K562 (cell line): ENCODE measurements at regions not wholly inside any gene's neighbourhood (a gene's known extent, or its start where the extent isn't known, plus 50 kb on each side); places are given as distances from the start of the nearest gene placed in this dataset.
A peak's percentile ranks its signal among the peaks of the same experiment; 100 is the strongest.

Source experiments
- ATAC-seq: fragments of 200-7000 bp; cut with Tn5 transposase; 3 replicates; pipeline ENCODE4 v1.9.1; 2020; ENCODE audit warnings: moderate library complexity
- BruUV-seq: library from RNA; stranded (reverse); fragments of 400-500 nt; replicated peaks from 2 replicates; lab custom pipeline; 2021; lab: Mats Ljungman, UMichigan
- CTCF ChIA-PET: fragments of 300-600 bp; formaldehyde crosslinking; extraction: SDS; loops from one replicate; lab custom pipeline; 2021; ENCODE audit warnings: low intra/inter-chr PET ratio; lab: Yijun Ruan, JAX
- POLR2A ChIA-PET: fragments of 300-600, 350-650 bp; sonication (Branson Sonifier 250); formaldehyde crosslinking; extraction: SDS; loops from one replicate; lab custom pipeline; 2021; ENCODE audit warnings: antibody characterized with exemption, inconsistent platforms; lab: Yijun Ruan, JAX
- DNase-seq, 4 experiments: peaks; one replicate each; pipeline versions ENCODE4 v3.0.0 to v3.0.0-alpha.2; 2011 to 2018; ENCODE audit warnings: low spot score in 3 of 4, mixed read lengths in 3 of 4; ENCODE audit errors: extremely low read depth in 1 of 4
- FAIRE-seq: peaks from 2 replicates; lab custom pipeline; 2011; peaks lifted over from hg19 to GRCh38; lab: Jason Lieb, UNC
- H2AFZ ChIP-seq: 2 replicates; pipeline ENCODE4 v1.6.0; 2011; ENCODE audit warnings: low read depth, low read length, control low read depth, inconsistent platforms
- H3K27ac ChIP-seq: fragments of 200-600 bp; 3 replicates; pipeline ENCODE4 v1.8.0; 2011; ENCODE audit warnings: low read depth, mild to moderate bottlenecking, control low read depth, inconsistent platforms, low read length, moderate library complexity, mixed read lengths; ENCODE audit errors: extremely low read depth
- H3K27me3 ChIP-seq, 2 experiments: fragments of 300-600 bp in 1 of 2; 2 replicates in 1 of 2; 3 replicates in 1 of 2; pipeline versions ENCODE4 v1.6.0 to v1.8.0; 2011; ENCODE audit warnings: inconsistent platforms in 2 of 2, low read length in 2 of 2, mild to moderate bottlenecking in 1 of 2, mixed read lengths in 1 of 2, moderate library complexity in 1 of 2; ENCODE audit not compliant: control insufficient read depth in 2 of 2, insufficient read depth in 2 of 2
- H3K36me3 ChIP-seq: fragments of 300-600 bp; 3 replicates; pipeline ENCODE4 v1.8.0; 2011; ENCODE audit warnings: mild to moderate bottlenecking, low read length, inconsistent platforms; ENCODE audit not compliant: control insufficient read depth, insufficient read depth
- H3K4me1 ChIP-seq, 2 experiments: fragments of 200-600 bp in 1 of 2; replicated peaks in 1 of 2; 2 replicates in 1 of 2; 3 replicates in 1 of 2; pipeline versions ENCODE4 v1.5.1 to v1.8.0; 2011; ENCODE audit warnings: inconsistent platforms in 2 of 2, low read length in 2 of 2, mild to moderate bottlenecking in 1 of 2, mixed read lengths in 1 of 2, moderate library complexity in 1 of 2; ENCODE audit not compliant: control insufficient read depth in 2 of 2, insufficient read depth in 2 of 2
- H3K4me2 ChIP-seq: 2 replicates; pipeline ENCODE4 v1.6.1; 2011; ENCODE audit warnings: low read length, control low read depth, inconsistent platforms, mixed read lengths; ENCODE audit not compliant: insufficient read depth
- H3K4me3 ChIP-seq: fragments of 200-600 bp; sonication (generic), shearing (Covaris generic); 2 replicates; pipeline ENCODE4 v1.5.1; 2016; ENCODE audit warnings: control low read depth, inconsistent platforms
- H3K79me2 ChIP-seq: fragments of 200-600 bp; 3 replicates; pipeline ENCODE4 v1.8.0; 2011; ENCODE audit warnings: low read length, inconsistent platforms; ENCODE audit not compliant: control insufficient read depth, insufficient read depth
- H3K9ac ChIP-seq, 2 experiments: 2 replicates each; pipeline versions ENCODE4 v1.6.0 to v1.6.1; 2011; ENCODE audit warnings: low read depth in 2 of 2, low read length in 2 of 2, control low read depth in 1 of 2, inconsistent platforms in 1 of 2, mild to moderate bottlenecking in 1 of 2, mixed read lengths in 1 of 2; ENCODE audit not compliant: insufficient read depth in 1 of 2
- H3K9me1 ChIP-seq: one replicate; pipeline ENCODE4 v1.6.0; 2011; ENCODE audit warnings: inconsistent platforms, mild to moderate bottlenecking, low read length, moderate library complexity; ENCODE audit not compliant: control insufficient read depth, insufficient read depth
- H3K9me3 ChIP-seq: replicated peaks from 2 replicates; pipeline ENCODE4 v1.5.1; 2011; ENCODE audit warnings: low read depth, low read length, inconsistent platforms; ENCODE audit not compliant: control insufficient read depth, insufficient read depth
- H4K20me1 ChIP-seq: replicated peaks from 2 replicates; pipeline ENCODE4 v1.6.1; 2011; ENCODE audit warnings: low read length, inconsistent platforms, mixed read lengths; ENCODE audit not compliant: control insufficient read depth, insufficient read depth
- ARNT ChIP-seq, 2 experiments: fragments of 450-650 bp; IDR thresholded peaks; 2 replicates each; pipeline ENCODE4 v1.6.1; 2016; ENCODE audit warnings: mild to moderate bottlenecking in 1 of 2
- CHD4 ChIP-seq: fragments of 200-600 bp; sonication (generic); IDR thresholded peaks from 3 replicates; pipeline ENCODE4 v1.6.1; 2012; ENCODE audit warnings: low read depth, mild to moderate bottlenecking, mixed read lengths, low read length, inconsistent platforms; ENCODE audit not compliant: insufficient read depth, insufficient replicate concordance, poor library complexity, severe bottlenecking
- CREBBP ChIP-seq: IDR thresholded peaks from one replicate; pipeline ENCODE4 v1.6.1; 2012; ENCODE audit warnings: low read depth, mild to moderate bottlenecking, control low read depth, inconsistent platforms, low read length
- CSDE1 ChIP-seq, 2 experiments: fragments of 450-650 bp; IDR thresholded peaks; 2 replicates each; pipeline ENCODE4 v1.6.1; 2016; ENCODE audit warnings: mild to moderate bottlenecking in 1 of 2
- CTBP1 ChIP-seq: fragments of 450-650 bp; IDR thresholded peaks from 2 replicates; pipeline ENCODE4 v1.6.1; 2016; ENCODE audit warnings: borderline replicate concordance
- DDX20 ChIP-seq: fragments of 450-650 bp; IDR thresholded peaks from 2 replicates; pipeline ENCODE4 v1.6.1; 2016; ENCODE audit warnings: missing genetic modification characterization, low read depth, mild to moderate bottlenecking, missing compliant biosample characterization, moderate library complexity
- ELF4 ChIP-seq: fragments of 450-650 bp; formaldehyde crosslinking; IDR thresholded peaks from 2 replicates; pipeline ENCODE4 v1.4.0; 2022; ENCODE audit warnings: missing genetic modification characterization
- ID3 ChIP-seq, 2 experiments: fragments of 250-450 bp in 1 of 2; fragments of 450-650 bp in 1 of 2; sonication (Bioruptor Pico) in 1 of 2; IDR thresholded peaks; 2 replicates each; pipeline versions ENCODE4 v1.6.1 to v1.8.0; 2016 to 2021; ENCODE audit warnings: mild to moderate bottlenecking in 2 of 2, moderate library complexity in 2 of 2, missing compliant biosample characterization in 1 of 2, missing genetic modification characterization in 1 of 2
- ILK ChIP-seq: fragments of 450-650 bp; IDR thresholded peaks from 2 replicates; pipeline ENCODE4 v1.6.1; 2016; ENCODE audit warnings: missing genetic modification characterization, low read depth, mild to moderate bottlenecking, missing compliant biosample characterization, moderate library complexity, borderline replicate concordance
- LCOR ChIP-seq: sonication (generic); formaldehyde crosslinking; IDR thresholded peaks from 2 replicates; pipeline ENCODE4 v1.8.0; 2022; ENCODE audit warnings: mild to moderate bottlenecking, missing genetic modification reagents
- MEF2A ChIP-seq: IDR thresholded peaks from 2 replicates; pipeline ENCODE4 v1.6.1; 2011; ENCODE audit warnings: low read depth, mild to moderate bottlenecking, low read length, moderate library complexity; ENCODE audit not compliant: control insufficient read depth
- MYBL2 ChIP-seq, 2 experiments: fragments of 450-650 bp in 1 of 2; sonication (generic) in 1 of 2; formaldehyde crosslinking in 1 of 2; IDR thresholded peaks; 2 replicates each; pipeline versions ENCODE4 v1.6.1 to v1.8.1; 2017 to 2022; ENCODE audit warnings: borderline replicate concordance in 1 of 2, inconsistent platforms in 1 of 2, low read depth in 1 of 2, mild to moderate bottlenecking in 1 of 2, missing genetic modification reagents in 1 of 2, moderate library complexity in 1 of 2
- NR3C1 ChIP-seq: sonication (generic); formaldehyde crosslinking; IDR thresholded peaks from 2 replicates; pipeline ENCODE4 v1.8.1; 2022; ENCODE audit warnings: missing genetic modification reagents
- PTTG1 ChIP-seq: fragments of 450-650 bp; IDR thresholded peaks from 2 replicates; pipeline ENCODE4 v1.6.1; 2016; ENCODE audit warnings: low read depth, mild to moderate bottlenecking, missing genetic modification characterization, missing compliant biosample characterization
- PYGO2 ChIP-seq: fragments of 450-650 bp; IDR thresholded peaks from 2 replicates; pipeline ENCODE4 v1.6.1; 2016; ENCODE audit warnings: mild to moderate bottlenecking, missing genetic modification characterization, moderate library complexity, missing compliant biosample characterization
- RHOXF2B ChIP-seq: fragments of 250-450 bp; sonication (Bioruptor Pico); conservative IDR thresholded peaks from 2 replicates; pipeline ENCODE4 v1.5.1; 2021
- ZNF277 ChIP-seq: fragments of 250-450 bp; sonication (Bioruptor Pico); IDR thresholded peaks from 2 replicates; pipeline ENCODE4 v1.8.0; 2022; ENCODE audit warnings: inconsistent platforms, mild to moderate bottlenecking, moderate library complexity, borderline replicate concordance
- ZNF311 ChIP-seq: fragments of 250-450 bp; sonication (Bioruptor Pico); IDR thresholded peaks from 2 replicates; pipeline ENCODE4 v1.4.0; 2020; ENCODE audit warnings: mild to moderate bottlenecking, moderate library complexity
- ZNF639 ChIP-seq, 2 experiments: fragments of 200-800 bp in 1 of 2; sonication (Bioruptor generic) in 1 of 2; sonication (generic) in 1 of 2; formaldehyde crosslinking in 1 of 2; IDR thresholded peaks in 1 of 2; conservative IDR thresholded peaks in 1 of 2; 2 replicates each; pipeline versions ENCODE4 v1.5.0 to v1.6.1; 2016 to 2020; ENCODE audit warnings: missing compliant biosample characterization in 1 of 2, missing genetic modification characterization in 1 of 2, missing genetic modification reagents in 1 of 2
- ZNF76 ChIP-seq: fragments of 250-450 bp; sonication (Bioruptor Pico); IDR thresholded peaks from 2 replicates; pipeline ENCODE4 v1.4.0; 2020; ENCODE audit warnings: mild to moderate bottlenecking, moderate library complexity, borderline replicate concordance
- WGBS: fragments of 100-300 bp; shearing (Covaris generic); methylation state at CpG from one replicate; pipeline ENCODE4 v1.1.6; 2016; ENCODE audit warnings: low coverage, mixed read lengths; ENCODE audit not compliant: insufficient coverage; ENCODE audit errors: missing lambda C conversion rate; 5-methylcytosine and 5-hydroxymethylcytosine counted together
- in situ Hi-C: fragments of 300-500 bp; cut with MboI; formaldehyde crosslinking; loops from 4 replicates; pipeline ENCODE4 v1.15.0; 2018; ENCODE audit warnings: inconsistent platforms, mixed read lengths
- intact Hi-C: fragments of 100-400 bp; cut with micrococcal nuclease; formaldehyde crosslinking; loops from 2 replicates; pipeline ENCODE4 v1.14.2; 2022

- in situ Hi-C loops: no loop called here
- Histone ChIP-seq H3K9me1 (no peaks in the 10 kb centered on the region), H3K9me3 (0 out of 2 replicates have a peak, but pooled peaks cover 3% of the 10 kb centered on the region), H2AFZ (no peak overlapping the region), H3K27ac (no peak overlapping the region), H3K9ac (no peak overlapping the region), H3K4me3 (no peak overlapping the region), H3K36me3 (no peaks in the 10 kb centered on the region), H3K79me2 (no peaks in the 10 kb centered on the region), H3K27me3 (no peaks in the 10 kb centered on the region; a peak in 1 of 5 replicates), H3K4me2 (no peak overlapping the region), H3K4me1 (no peaks in the 10 kb centered on the region; a peak in 1 of 5 replicates), H4K20me1 (no peaks in the 10 kb centered on the region)
- POLR2A ChIA-PET: no interaction called here
- WGBS: 67% methylated on average over 1 of the region's 1 CpG
- CTCF ChIA-PET: interaction anchor here (0.5 kb wide), 1 partner anchor 557 kb away, joined by 3 read pairs; no protein-coding TSS in a partner anchor
- no TSS peak for BruUV-seq
- ATAC-seq (no peak), DNase-seq (no peak), FAIRE-seq (no peak)
- intact Hi-C loops: no loop called here
- TF ChIP-seq ZNF311 (CRISPR knock-in tag) (0 out of 2 replicates have a peak, but pooled peaks have one; percentile 35), PYGO2 (tag) (no peak), MEF2A (no peak), DDX20 (0 out of 2 replicates have a peak, but pooled peaks have one; percentile 46), ZNF76 (CRISPR knock-in tag) (no peak), CREBBP (no peak), ELF4 (CRISPR knock-in tag) (no peak), CHD4 (no peak), CSDE1 (IDR thresholded peaks at IDR 0.05) (no peak), RHOXF2B (CRISPR knock-in tag) (no peak), ZNF277 (CRISPR knock-in tag) (no peak), ILK (tag) (peak; percentile 66), PTTG1 (tag) (0 out of 2 replicates have a peak, but pooled peaks have one; percentile 23), ZNF639 (CRISPR knock-in tag; conservative IDR thresholded peaks at IDR 0.05 in 1 of 2, IDR thresholded peaks at IDR 0.05 in 1 of 2) (no peak), NR3C1 (no peak), MYBL2 (IDR thresholded peaks at IDR 0.05; ENCODE audit: low read depth) (no peak), MYBL2 (CRISPR knock-in tag; IDR thresholded peaks at IDR 0.05; ENCODE audit: borderline replicate concordance) (no peak), ID3 (CRISPR knock-in tag; IDR thresholded peaks at IDR 0.05) (no peak), ID3 (tag; IDR thresholded peaks at IDR 0.05) (peak; percentile 72; the same call in 1 of the 2 replicates), LCOR (CRISPR knock-in tag) (no peak), CTBP1 (no peak), ARNT (IDR thresholded peaks at IDR 0.05) (no peak)
Observed at GRCh38 chr12:76195920-76196319, 111.4 kb upstream of the NAP1L1 start.
